ENCODE measurements at regions not wholly inside any gene's neighbourhood (a gene's known extent, or its start where the extent isn't known, plus 50 kb on each side); places are given as distances from the start of the nearest gene placed in this dataset.

DNA sequence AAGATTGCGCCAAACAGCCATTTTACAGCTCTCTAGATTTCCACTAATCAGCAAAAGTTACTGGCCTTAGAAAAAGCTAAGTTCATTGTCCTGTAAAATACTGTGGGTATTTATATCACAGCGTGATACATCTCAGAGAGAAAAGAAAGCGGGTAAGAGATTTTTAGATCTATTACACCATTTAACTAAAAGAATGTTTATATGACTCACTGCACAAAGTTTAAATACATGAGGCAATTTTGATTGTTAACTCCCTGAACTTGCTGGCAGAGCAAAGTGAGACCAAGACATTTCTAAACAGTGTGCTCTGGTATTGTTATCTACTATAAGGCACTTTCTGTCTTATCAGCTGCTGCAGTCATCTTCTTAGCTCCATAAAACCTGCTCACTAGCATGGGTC, 314.3 kb downstream of the EPHA7 start:
- TF ChIP-seq FOXM1 (IDR thresholded peaks at IDR 0.05; ENCODE audit: low read depth, low read length) (no peak), RELA (IDR thresholded peaks at IDR 0.05; ENCODE audit: borderline replicate concordance, partially characterized antibody) (no peak), CTCF (IDR thresholded peaks at IDR 0.05 in 2 of 3, conservative IDR thresholded peaks at IDR 0.05 in 1 of 3; ENCODE audit: control insufficient read depth in 2 of 3, extremely low read depth in 1 of 3, insufficient read depth in 1 of 3, low read depth in 3 of 3, low read length in 3 of 3) (no peak), POLR2AphosphoS5 (IDR thresholded peaks at IDR 0.05; ENCODE audit: low read length) (no peak), EZH2 (IDR thresholded peaks at IDR 0.05; ENCODE audit: borderline replicate concordance, control insufficient read depth, low read depth, low read length) (no peak), RFX5 (IDR thresholded peaks at IDR 0.05; ENCODE audit: low read depth, low read length) (no peak)
- TF ChIP-seq, protein P1, sequence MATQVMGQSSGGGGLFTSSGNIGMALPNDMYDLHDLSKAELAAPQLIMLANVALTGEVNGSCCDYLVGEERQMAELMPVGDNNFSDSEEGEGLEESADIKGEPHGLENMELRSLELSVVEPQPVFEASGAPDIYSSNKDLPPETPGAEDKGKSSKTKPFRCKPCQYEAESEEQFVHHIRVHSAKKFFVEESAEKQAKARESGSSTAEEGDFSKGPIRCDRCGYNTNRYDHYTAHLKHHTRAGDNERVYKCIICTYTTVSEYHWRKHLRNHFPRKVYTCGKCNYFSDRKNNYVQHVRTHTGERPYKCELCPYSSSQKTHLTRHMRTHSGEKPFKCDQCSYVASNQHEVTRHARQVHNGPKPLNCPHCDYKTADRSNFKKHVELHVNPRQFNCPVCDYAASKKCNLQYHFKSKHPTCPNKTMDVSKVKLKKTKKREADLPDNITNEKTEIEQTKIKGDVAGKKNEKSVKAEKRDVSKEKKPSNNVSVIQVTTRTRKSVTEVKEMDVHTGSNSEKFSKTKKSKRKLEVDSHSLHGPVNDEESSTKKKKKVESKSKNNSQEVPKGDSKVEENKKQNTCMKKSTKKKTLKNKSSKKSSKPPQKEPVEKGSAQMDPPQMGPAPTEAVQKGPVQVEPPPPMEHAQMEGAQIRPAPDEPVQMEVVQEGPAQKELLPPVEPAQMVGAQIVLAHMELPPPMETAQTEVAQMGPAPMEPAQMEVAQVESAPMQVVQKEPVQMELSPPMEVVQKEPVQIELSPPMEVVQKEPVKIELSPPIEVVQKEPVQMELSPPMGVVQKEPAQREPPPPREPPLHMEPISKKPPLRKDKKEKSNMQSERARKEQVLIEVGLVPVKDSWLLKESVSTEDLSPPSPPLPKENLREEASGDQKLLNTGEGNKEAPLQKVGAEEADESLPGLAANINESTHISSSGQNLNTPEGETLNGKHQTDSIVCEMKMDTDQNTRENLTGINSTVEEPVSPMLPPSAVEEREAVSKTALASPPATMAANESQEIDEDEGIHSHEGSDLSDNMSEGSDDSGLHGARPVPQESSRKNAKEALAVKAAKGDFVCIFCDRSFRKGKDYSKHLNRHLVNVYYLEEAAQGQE (IDR thresholded peaks at IDR 0.05; ENCODE audit: low read depth, low read length): no peak

Measured in GM12878 (cell line).